ENCODE measurements at regions not wholly inside any gene's neighbourhood (a gene's known extent, or its start where the extent isn't known, plus 50 kb on each side); places are given as distances from the start of the nearest gene placed in this dataset.
A peak's percentile ranks its signal among the peaks of the same experiment; 100 is the strongest.

- peak; percentile 47 for TF ChIP-seq CTCF (IDR thresholded peaks at IDR 0.05; ENCODE audit: low read depth, low read length, poor library complexity, severe bottlenecking)
- TF ChIP-seq EZH2phosphoT487 (IDR thresholded peaks at IDR 0.05; ENCODE audit: borderline replicate concordance, low read length) = no peak
Observed at GRCh38 chr10:127649642-127650041, 87.3 kb upstream of the FOXI2 start.
